ENCODE measurements at regions not wholly inside any gene's neighbourhood (a gene's known extent, or its start where the extent isn't known, plus 50 kb on each side); places are given as distances from the start of the nearest gene placed in this dataset.

DNA sequence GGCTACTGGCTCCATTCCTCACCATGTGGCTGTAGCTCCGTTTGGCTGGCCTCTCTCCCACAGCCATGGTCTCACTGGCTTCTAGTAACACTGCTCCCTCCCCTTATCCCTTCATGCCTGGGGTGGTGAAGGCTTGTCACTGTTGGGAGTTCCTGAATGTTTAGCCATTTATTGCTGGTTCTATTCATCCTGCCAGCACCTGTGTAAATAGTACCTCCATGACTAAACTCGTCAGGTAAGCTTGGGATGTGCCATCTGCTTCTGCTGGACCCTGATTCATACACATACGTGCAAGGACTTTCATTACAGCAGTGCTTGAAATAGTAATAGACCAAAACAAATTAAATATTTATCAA, 61.6 kb downstream of the CCDC71L start:
- H3K4me3 ChIP-seq (ENCODE audit: low read depth, low read length), result no peak overlapping the region
- TF ChIP-seq, protein P1, sequence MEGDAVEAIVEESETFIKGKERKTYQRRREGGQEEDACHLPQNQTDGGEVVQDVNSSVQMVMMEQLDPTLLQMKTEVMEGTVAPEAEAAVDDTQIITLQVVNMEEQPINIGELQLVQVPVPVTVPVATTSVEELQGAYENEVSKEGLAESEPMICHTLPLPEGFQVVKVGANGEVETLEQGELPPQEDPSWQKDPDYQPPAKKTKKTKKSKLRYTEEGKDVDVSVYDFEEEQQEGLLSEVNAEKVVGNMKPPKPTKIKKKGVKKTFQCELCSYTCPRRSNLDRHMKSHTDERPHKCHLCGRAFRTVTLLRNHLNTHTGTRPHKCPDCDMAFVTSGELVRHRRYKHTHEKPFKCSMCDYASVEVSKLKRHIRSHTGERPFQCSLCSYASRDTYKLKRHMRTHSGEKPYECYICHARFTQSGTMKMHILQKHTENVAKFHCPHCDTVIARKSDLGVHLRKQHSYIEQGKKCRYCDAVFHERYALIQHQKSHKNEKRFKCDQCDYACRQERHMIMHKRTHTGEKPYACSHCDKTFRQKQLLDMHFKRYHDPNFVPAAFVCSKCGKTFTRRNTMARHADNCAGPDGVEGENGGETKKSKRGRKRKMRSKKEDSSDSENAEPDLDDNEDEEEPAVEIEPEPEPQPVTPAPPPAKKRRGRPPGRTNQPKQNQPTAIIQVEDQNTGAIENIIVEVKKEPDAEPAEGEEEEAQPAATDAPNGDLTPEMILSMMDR (IDR thresholded peaks at IDR 0.05; ENCODE audit: insufficient read depth, low read depth, low read length), result no peak
- DNase-seq (ENCODE audit: low read depth), result no peak

DNA sequence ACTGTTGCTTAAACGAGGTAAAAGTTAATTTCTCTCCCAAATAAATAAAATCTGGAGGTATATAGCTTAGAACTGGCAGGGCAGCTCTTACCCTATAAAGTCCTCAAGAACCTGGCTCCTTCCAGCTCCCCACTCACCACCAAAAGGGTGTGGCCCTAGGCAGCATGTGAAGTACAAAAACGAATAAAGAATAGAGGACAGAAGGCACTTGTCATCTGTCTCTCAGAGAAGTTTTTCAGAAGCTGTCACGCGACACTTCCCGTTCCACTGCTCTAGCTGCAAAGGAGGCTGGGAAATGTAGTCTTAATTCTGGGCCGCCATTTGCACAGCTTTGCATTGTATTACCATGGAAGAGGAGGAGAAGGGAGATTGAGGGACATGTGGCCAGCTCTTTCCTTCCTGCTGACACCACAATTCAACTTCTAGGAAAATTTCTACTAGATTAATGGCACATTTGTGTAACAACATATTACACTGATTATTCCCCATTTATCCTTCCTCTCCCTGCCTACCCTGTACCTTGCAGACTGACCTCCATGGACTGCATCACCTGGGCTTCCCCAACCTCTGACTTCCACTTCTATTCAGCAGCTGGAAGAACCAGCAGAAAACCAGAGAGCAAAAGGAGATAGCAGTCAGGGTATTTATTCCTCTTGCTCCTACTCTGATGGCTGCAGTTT, 62.2 kb downstream of the CCDC71L start:
- peak; percentile 55 for DNase-seq (ENCODE audit: low read depth)
- TF ChIP-seq, protein P1 (IDR thresholded peaks at IDR 0.05; ENCODE audit: insufficient read depth, low read depth, low read length), result no peak
- peak overlapping the region; percentile 57 for H3K4me3 ChIP-seq (ENCODE audit: low read depth, low read length)

DNA sequence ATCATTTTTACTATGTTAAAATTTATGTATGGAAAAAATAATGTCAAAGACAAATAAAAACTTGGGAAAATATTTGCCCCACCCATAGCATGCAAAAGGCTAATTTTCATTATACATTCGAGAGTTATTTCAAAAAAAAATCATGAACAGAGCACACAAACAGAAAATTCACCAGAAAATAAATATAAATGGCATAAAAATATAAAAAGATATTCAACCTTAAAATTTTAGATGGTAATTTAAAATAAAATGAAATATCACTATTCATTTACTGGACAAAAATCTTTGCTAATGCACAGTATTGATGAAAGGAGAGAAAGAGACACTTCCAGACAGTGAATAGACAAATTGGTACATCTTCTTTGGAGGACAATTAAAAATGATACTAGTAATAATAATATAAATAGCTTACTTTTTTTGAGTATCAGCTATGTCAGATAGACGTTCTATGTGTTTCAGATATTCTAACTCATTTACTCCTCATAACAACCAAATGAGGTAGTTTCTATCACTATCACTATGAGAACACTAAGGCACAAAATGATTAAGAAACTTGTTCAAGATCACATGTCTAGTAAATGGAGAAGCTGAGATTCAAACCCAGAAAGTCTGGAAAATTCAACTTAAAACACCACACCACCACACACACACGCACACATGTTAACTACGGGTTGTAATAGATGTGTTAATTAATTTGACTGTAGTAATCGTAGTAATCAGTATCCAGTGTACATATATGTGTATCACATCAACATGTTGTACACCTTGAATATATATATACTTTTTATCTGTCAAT, 63.0 kb downstream of the CCDC71L start:
- no peak for DNase-seq (ENCODE audit: low read depth)
- no peak overlapping the region for H3K4me3 ChIP-seq (ENCODE audit: low read depth, low read length)
- TF ChIP-seq, protein P1 (IDR thresholded peaks at IDR 0.05; ENCODE audit: insufficient read depth, low read depth, low read length), result no peak

DNA sequence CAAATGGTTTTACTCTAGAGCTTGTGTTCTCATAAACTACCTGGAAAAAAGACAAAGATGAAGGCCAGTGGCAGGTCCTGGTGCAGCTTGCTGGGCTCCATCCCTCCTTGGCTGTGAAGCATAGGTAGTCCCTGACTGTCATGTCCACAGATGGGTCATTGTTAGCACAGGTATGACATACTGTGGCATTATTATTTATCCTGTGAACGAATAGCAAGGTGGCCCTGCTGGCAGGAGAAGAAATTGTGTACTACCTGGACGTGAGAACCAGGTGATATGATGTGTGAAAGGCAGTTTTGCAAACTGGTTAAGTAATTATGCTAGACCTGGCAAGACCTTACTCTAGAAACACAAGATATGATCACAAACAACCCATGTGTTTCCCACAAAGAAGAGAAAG, 63.9 kb downstream of the CCDC71L start:
- no peak for DNase-seq (ENCODE audit: low read depth)
- TF ChIP-seq, protein P1 (IDR thresholded peaks at IDR 0.05; ENCODE audit: insufficient read depth, low read depth, low read length), result no peak
- no peak overlapping the region for H3K4me3 ChIP-seq (ENCODE audit: low read depth, low read length)

DNA sequence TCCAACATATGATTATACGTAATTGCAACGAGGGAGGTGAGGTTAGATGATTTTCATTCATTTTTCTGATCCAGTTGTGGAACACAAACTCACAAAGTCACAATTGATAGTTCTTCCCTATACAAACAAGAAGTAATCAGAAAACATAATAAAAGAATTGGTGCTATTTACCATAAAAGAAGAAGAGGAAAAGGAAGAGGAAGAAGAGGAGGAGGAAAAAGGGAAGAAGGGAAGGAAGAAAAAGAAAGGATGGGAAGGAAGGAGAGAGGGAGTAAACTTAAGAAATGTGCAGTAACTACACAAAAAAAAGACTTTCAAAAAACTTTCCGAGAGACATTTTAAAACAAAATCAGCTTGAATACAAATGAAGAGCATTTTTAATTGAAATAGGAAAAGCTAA, 65.0 kb downstream of the CCDC71L start:
- TF ChIP-seq, protein P1 (IDR thresholded peaks at IDR 0.05; ENCODE audit: insufficient read depth, low read depth, low read length), result no peak
- DNase-seq (ENCODE audit: low read depth), result no peak
- H3K4me3 ChIP-seq (ENCODE audit: low read depth, low read length), result no peak overlapping the region

DNA sequence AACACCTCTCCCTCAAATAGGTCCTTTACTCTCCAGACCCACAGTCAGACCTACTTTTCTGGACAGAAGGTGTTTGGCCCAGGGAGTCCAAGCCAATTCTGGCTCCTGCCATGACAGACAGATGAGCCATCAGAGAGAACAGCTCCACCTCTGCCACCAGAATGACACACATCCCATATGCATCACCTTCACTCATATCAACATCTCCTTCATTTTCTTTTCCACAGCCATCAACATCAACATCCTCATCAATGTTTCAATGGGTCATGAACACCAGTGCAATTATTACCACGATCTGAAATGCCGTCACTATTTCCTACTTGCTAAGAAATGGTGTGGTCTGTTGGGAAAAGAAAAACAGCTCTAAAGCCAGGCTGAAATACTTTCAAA, 67.9 kb downstream of the CCDC71L start:
- TF ChIP-seq, protein P1 (IDR thresholded peaks at IDR 0.05; ENCODE audit: insufficient read depth, low read depth, low read length), result no peak
- no peak overlapping the region for H3K4me3 ChIP-seq (ENCODE audit: low read depth, low read length)
- no peak for DNase-seq (ENCODE audit: low read depth)

All from fibroblast of villous mesenchyme (primary cell).